SK-N-SH (cell line): ENCODE measurements at regions not wholly inside any gene's neighbourhood (a gene's known extent, or its start where the extent isn't known, plus 50 kb on each side); places are given as distances from the start of the nearest gene placed in this dataset.

Experiments
- CTCF ChIP-seq: fragments of 200-600 bp; sonication (generic); IDR thresholded peaks from 2 replicates; pipeline ENCODE4 v1.6.1; 2017; ENCODE audit warnings: antibody characterized with exemption, mild to moderate bottlenecking, moderate library complexity
- ELF1 ChIP-seq: IDR thresholded peaks from 2 replicates; pipeline ENCODE4 v1.4.0; 2012
- EP300 ChIP-seq, 2 experiments: IDR thresholded peaks; 2 replicates each; pipeline versions ENCODE4 v1.4.0 to v1.6.1; 2012; ENCODE audit warnings: borderline replicate concordance in 1 of 2, low read depth in 1 of 2, low read length in 1 of 2
- EZH2phosphoT487 ChIP-seq: fragments of 200-600 bp; sonication (generic); IDR thresholded peaks from 2 replicates; pipeline ENCODE4 v1.6.1; 2017; ENCODE audit warnings: low read depth, mixed run types, mild to moderate bottlenecking, antibody characterized with exemption, moderate library complexity, borderline replicate concordance
- POLR2AphosphoS5 ChIP-seq: IDR thresholded peaks from 2 replicates; pipeline ENCODE4 v1.6.1; 2012; ENCODE audit warnings: low read depth, low read length
- RAD21 ChIP-seq: IDR thresholded peaks from 2 replicates; pipeline ENCODE4 v1.6.1; 2012; ENCODE audit warnings: mild to moderate bottlenecking, low read length
- RFX5 ChIP-seq: IDR thresholded peaks from 2 replicates; pipeline ENCODE4 v1.6.1; 2012; ENCODE audit warnings: mild to moderate bottlenecking, improper control_type of control experiment, low read length
- TAF1 ChIP-seq: IDR thresholded peaks from 2 replicates; pipeline ENCODE4 v1.6.1; 2012; ENCODE audit warnings: low read depth, mild to moderate bottlenecking, low read length, moderate library complexity, borderline replicate concordance
- YY1 ChIP-seq: IDR thresholded peaks from 2 replicates; pipeline ENCODE4 v1.4.0; 2012; ENCODE audit warnings: low read depth, mild to moderate bottlenecking
- ZBTB33 ChIP-seq: IDR thresholded peaks from 2 replicates; pipeline ENCODE4 v1.4.0; 2012; ENCODE audit warnings: low read depth, borderline replicate concordance

GRCh38 chr2:144812288-144812687 is 292.4 kb upstream of the ZEB2 start:
- TF ChIP-seq TAF1, result no peak
- no peak for TF ChIP-seq EP300 (IDR thresholded peaks at IDR 0.05; ENCODE audit: borderline replicate concordance in 1 of 2, low read depth in 1 of 2, low read length in 1 of 2)
- TF ChIP-seq ZBTB33, result no peak
- TF ChIP-seq YY1, result no peak
- no peak for TF ChIP-seq CTCF
- TF ChIP-seq POLR2AphosphoS5, result no peak
- TF ChIP-seq RFX5, result no peak
- no peak for TF ChIP-seq RAD21
- TF ChIP-seq ELF1, result no peak
- TF ChIP-seq EZH2phosphoT487, result no peak
